K562 (cell line): ENCODE measurements at regions not wholly inside any gene's neighbourhood (a gene's known extent, or its start where the extent isn't known, plus 50 kb on each side); places are given as distances from the start of the nearest gene placed in this dataset.

Experiments
- ATAC-seq: fragments of 200-7000 bp; cut with Tn5 transposase; 3 replicates; pipeline ENCODE4 v1.9.1; 2020; ENCODE audit warnings: moderate library complexity
- BruUV-seq: library from RNA; stranded (reverse); fragments of 400-500 nt; replicated peaks from 2 replicates; lab custom pipeline; 2021; lab: Mats Ljungman, UMichigan
- CTCF ChIA-PET: fragments of 300-600 bp; formaldehyde crosslinking; extraction: SDS; loops from one replicate; lab custom pipeline; 2021; ENCODE audit warnings: low intra/inter-chr PET ratio; lab: Yijun Ruan, JAX
- POLR2A ChIA-PET: fragments of 300-600, 350-650 bp; sonication (Branson Sonifier 250); formaldehyde crosslinking; extraction: SDS; loops from one replicate; lab custom pipeline; 2021; ENCODE audit warnings: antibody characterized with exemption, inconsistent platforms; lab: Yijun Ruan, JAX
- DNase-seq, 4 experiments: peaks; one replicate each; pipeline versions ENCODE4 v3.0.0 to v3.0.0-alpha.2; 2011 to 2018; ENCODE audit warnings: low spot score in 3 of 4, mixed read lengths in 3 of 4; ENCODE audit errors: extremely low read depth in 1 of 4
- FAIRE-seq: peaks from 2 replicates; lab custom pipeline; 2011; peaks lifted over from hg19 to GRCh38; lab: Jason Lieb, UNC
- H2AFZ ChIP-seq: 2 replicates; pipeline ENCODE4 v1.6.0; 2011; ENCODE audit warnings: low read depth, low read length, control low read depth, inconsistent platforms
- H3K27ac ChIP-seq: fragments of 200-600 bp; 3 replicates; pipeline ENCODE4 v1.8.0; 2011; ENCODE audit warnings: low read depth, mild to moderate bottlenecking, control low read depth, inconsistent platforms, low read length, moderate library complexity, mixed read lengths; ENCODE audit errors: extremely low read depth
- H3K27me3 ChIP-seq, 2 experiments: fragments of 300-600 bp in 1 of 2; 2 replicates in 1 of 2; 3 replicates in 1 of 2; pipeline versions ENCODE4 v1.6.0 to v1.8.0; 2011; ENCODE audit warnings: inconsistent platforms in 2 of 2, low read length in 2 of 2, mild to moderate bottlenecking in 1 of 2, mixed read lengths in 1 of 2, moderate library complexity in 1 of 2; ENCODE audit not compliant: control insufficient read depth in 2 of 2, insufficient read depth in 2 of 2
- H3K36me3 ChIP-seq: fragments of 300-600 bp; 3 replicates; pipeline ENCODE4 v1.8.0; 2011; ENCODE audit warnings: mild to moderate bottlenecking, low read length, inconsistent platforms; ENCODE audit not compliant: control insufficient read depth, insufficient read depth
- H3K4me1 ChIP-seq, 2 experiments: fragments of 200-600 bp in 1 of 2; replicated peaks in 1 of 2; 2 replicates in 1 of 2; 3 replicates in 1 of 2; pipeline versions ENCODE4 v1.5.1 to v1.8.0; 2011; ENCODE audit warnings: inconsistent platforms in 2 of 2, low read length in 2 of 2, mild to moderate bottlenecking in 1 of 2, mixed read lengths in 1 of 2, moderate library complexity in 1 of 2; ENCODE audit not compliant: control insufficient read depth in 2 of 2, insufficient read depth in 2 of 2
- H3K4me2 ChIP-seq: 2 replicates; pipeline ENCODE4 v1.6.1; 2011; ENCODE audit warnings: low read length, control low read depth, inconsistent platforms, mixed read lengths; ENCODE audit not compliant: insufficient read depth
- H3K4me3 ChIP-seq: fragments of 200-600 bp; sonication (generic), shearing (Covaris generic); 2 replicates; pipeline ENCODE4 v1.5.1; 2016; ENCODE audit warnings: control low read depth, inconsistent platforms
- H3K79me2 ChIP-seq: fragments of 200-600 bp; 3 replicates; pipeline ENCODE4 v1.8.0; 2011; ENCODE audit warnings: low read length, inconsistent platforms; ENCODE audit not compliant: control insufficient read depth, insufficient read depth
- H3K9ac ChIP-seq, 2 experiments: 2 replicates each; pipeline versions ENCODE4 v1.6.0 to v1.6.1; 2011; ENCODE audit warnings: low read depth in 2 of 2, low read length in 2 of 2, control low read depth in 1 of 2, inconsistent platforms in 1 of 2, mild to moderate bottlenecking in 1 of 2, mixed read lengths in 1 of 2; ENCODE audit not compliant: insufficient read depth in 1 of 2
- H3K9me1 ChIP-seq: one replicate; pipeline ENCODE4 v1.6.0; 2011; ENCODE audit warnings: inconsistent platforms, mild to moderate bottlenecking, low read length, moderate library complexity; ENCODE audit not compliant: control insufficient read depth, insufficient read depth
- H3K9me3 ChIP-seq: replicated peaks from 2 replicates; pipeline ENCODE4 v1.5.1; 2011; ENCODE audit warnings: low read depth, low read length, inconsistent platforms; ENCODE audit not compliant: control insufficient read depth, insufficient read depth
- H4K20me1 ChIP-seq: replicated peaks from 2 replicates; pipeline ENCODE4 v1.6.1; 2011; ENCODE audit warnings: low read length, inconsistent platforms, mixed read lengths; ENCODE audit not compliant: control insufficient read depth, insufficient read depth
- BDP1 ChIP-seq: IDR thresholded peaks from 3 replicates; pipeline ENCODE4 v1.6.1; 2011; ENCODE audit not compliant: insufficient read length, insufficient read depth
- FOXK1 ChIP-seq: sonication (generic); formaldehyde crosslinking; IDR thresholded peaks from 2 replicates; pipeline ENCODE4 v1.8.0; 2022; ENCODE audit warnings: missing genetic modification reagents, mild to moderate bottlenecking, borderline replicate concordance
- KDM5B ChIP-seq: fragments of 200-600 bp; sonication (generic); IDR thresholded peaks from 2 replicates; pipeline ENCODE4 v1.6.1; 2012; ENCODE audit warnings: low read depth, mild to moderate bottlenecking, moderate library complexity, low read length, control low read depth, inconsistent platforms; ENCODE audit not compliant: insufficient replicate concordance
- MAFG ChIP-seq: fragments of 450-650 bp; conservative IDR thresholded peaks from 2 replicates; pipeline ENCODE4 v1.6.1; 2016; ENCODE audit warnings: missing genetic modification characterization, missing compliant biosample characterization
- MTA2 ChIP-seq: fragments of 450-650 bp; IDR thresholded peaks from 2 replicates; pipeline ENCODE4 v1.6.1; 2016; ENCODE audit warnings: low read depth
- POU5F1 ChIP-seq: fragments of 150-350 bp; IDR thresholded peaks from 2 replicates; pipeline ENCODE4 v1.6.1; 2014; ENCODE audit warnings: borderline replicate concordance, low read length, low read depth, mild to moderate bottlenecking; ENCODE audit not compliant: partially characterized antibody
- SETDB1 ChIP-seq: IDR thresholded peaks from one replicate; pipeline ENCODE4 v1.6.1; 2012; ENCODE audit warnings: low read length, control low read depth, inconsistent platforms
- ZNF121 ChIP-seq: sonication (generic); formaldehyde crosslinking; conservative IDR thresholded peaks from 2 replicates; pipeline ENCODE4 v1.8.0; 2022; ENCODE audit warnings: missing genetic modification reagents
- ZSCAN32 ChIP-seq: fragments of 450-650 bp; formaldehyde crosslinking; IDR thresholded peaks from 2 replicates; pipeline ENCODE4 v1.4.0; 2020; ENCODE audit warnings: mild to moderate bottlenecking, moderate library complexity
- WGBS: fragments of 100-300 bp; shearing (Covaris generic); methylation state at CpG from one replicate; pipeline ENCODE4 v1.1.6; 2016; ENCODE audit warnings: low coverage, mixed read lengths; ENCODE audit not compliant: insufficient coverage; ENCODE audit errors: missing lambda C conversion rate; 5-methylcytosine and 5-hydroxymethylcytosine counted together
- in situ Hi-C: fragments of 300-500 bp; cut with MboI; formaldehyde crosslinking; loops from 4 replicates; pipeline ENCODE4 v1.15.0; 2018; ENCODE audit warnings: inconsistent platforms, mixed read lengths
- intact Hi-C: fragments of 100-400 bp; cut with micrococcal nuclease; formaldehyde crosslinking; loops from 2 replicates; pipeline ENCODE4 v1.14.2; 2022
- TF ChIP-seq, protein P1 (sequence below): fragments of 450-650 bp; IDR thresholded peaks from 2 replicates; pipeline ENCODE4 v1.6.1; 2017; ENCODE audit warnings: antibody characterized with exemption, mild to moderate bottlenecking
- TF ChIP-seq, protein P2 (sequence below): fragments of 450-650 bp; IDR thresholded peaks from 2 replicates; pipeline ENCODE4 v1.6.1; 2017; ENCODE audit warnings: antibody characterized with exemption
- TF ChIP-seq, protein P3 (sequence below): fragments of 250-450 bp; sonication (Bioruptor Pico); IDR thresholded peaks from 2 replicates; pipeline ENCODE4 v1.4.0; 2020; ENCODE audit warnings: borderline replicate concordance

DNA sequence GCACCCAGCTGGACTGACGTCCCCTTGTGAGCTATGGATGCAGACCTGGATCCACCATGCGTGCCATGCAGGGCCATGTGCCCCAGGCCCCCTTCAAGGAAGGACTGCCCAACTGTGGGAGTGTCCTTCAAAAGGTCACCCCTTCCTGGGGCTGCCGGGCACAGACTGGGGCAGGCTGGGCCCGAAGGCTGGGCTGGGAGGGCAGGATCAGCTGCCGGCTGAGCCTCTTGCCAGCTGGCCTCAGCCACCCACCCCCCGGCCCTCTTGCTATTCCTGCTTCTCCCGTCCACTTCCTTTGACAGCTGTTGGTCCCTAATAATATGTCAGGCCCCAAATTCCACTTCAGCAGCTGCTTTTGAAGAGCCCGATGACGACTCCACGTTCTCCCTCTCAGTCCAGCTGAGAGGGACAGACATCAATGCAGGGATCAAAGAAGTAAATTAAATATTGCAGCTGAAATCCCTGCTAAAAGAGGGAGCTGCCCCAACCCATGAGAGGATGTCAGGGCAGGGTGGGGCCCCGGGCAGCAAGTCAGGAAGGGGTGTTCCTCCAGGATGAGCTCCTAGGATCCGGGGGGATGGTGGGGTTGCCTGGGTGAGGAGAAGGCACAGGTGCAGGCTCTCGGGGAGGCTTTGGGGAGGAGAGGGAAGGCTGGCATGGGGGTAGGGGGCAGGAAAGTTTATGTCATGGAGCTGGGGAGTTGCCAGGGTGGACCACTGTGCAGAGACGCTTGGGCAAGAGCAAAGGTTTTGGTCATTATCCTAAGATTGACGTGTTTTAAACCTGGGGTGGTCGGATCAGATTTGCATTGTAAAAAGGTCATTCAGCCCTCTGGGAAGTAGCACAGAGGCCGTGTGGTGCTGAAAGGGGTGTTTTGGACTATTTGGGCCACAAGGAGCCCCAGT lies 185.0 kb downstream of the ANKRD60 start:
- CTCF ChIA-PET = no interaction called here
- POLR2A ChIA-PET = interaction anchor here (0.6 kb wide), 1 partner anchor 454 kb away, joined by 3 read pairs; no protein-coding TSS in a partner anchor
- TF ChIP-seq, protein P1, sequence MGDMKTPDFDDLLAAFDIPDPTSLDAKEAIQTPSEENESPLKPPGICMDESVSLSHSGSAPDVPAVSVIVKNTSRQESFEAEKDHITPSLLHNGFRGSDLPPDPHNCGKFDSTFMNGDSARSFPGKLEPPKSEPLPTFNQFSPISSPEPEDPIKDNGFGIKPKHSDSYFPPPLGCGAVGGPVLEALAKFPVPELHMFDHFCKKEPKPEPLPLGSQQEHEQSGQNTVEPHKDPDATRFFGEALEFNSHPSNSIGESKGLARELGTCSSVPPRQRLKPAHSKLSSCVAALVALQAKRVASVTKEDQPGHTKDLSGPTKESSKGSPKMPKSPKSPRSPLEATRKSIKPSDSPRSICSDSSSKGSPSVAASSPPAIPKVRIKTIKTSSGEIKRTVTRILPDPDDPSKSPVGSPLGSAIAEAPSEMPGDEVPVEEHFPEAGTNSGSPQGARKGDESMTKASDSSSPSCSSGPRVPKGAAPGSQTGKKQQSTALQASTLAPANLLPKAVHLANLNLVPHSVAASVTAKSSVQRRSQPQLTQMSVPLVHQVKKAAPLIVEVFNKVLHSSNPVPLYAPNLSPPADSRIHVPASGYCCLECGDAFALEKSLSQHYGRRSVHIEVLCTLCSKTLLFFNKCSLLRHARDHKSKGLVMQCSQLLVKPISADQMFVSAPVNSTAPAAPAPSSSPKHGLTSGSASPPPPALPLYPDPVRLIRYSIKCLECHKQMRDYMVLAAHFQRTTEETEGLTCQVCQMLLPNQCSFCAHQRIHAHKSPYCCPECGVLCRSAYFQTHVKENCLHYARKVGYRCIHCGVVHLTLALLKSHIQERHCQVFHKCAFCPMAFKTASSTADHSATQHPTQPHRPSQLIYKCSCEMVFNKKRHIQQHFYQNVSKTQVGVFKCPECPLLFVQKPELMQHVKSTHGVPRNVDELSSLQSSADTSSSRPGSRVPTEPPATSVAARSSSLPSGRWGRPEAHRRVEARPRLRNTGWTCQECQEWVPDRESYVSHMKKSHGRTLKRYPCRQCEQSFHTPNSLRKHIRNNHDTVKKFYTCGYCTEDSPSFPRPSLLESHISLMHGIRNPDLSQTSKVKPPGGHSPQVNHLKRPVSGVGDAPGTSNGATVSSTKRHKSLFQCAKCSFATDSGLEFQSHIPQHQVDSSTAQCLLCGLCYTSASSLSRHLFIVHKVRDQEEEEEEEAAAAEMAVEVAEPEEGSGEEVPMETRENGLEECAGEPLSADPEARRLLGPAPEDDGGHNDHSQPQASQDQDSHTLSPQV = no peak
- TF ChIP-seq FOXK1 (CRISPR knock-in tag) (no peak), POU5F1 (no peak), ZSCAN32 (CRISPR knock-in tag) (no peak), KDM5B (no peak), MTA2 (no peak), ZNF121 (CRISPR knock-in tag) (no peak), MAFG (tag) (no peak), SETDB1 (no peak), BDP1 (no peak)
- TF ChIP-seq, protein P2, sequence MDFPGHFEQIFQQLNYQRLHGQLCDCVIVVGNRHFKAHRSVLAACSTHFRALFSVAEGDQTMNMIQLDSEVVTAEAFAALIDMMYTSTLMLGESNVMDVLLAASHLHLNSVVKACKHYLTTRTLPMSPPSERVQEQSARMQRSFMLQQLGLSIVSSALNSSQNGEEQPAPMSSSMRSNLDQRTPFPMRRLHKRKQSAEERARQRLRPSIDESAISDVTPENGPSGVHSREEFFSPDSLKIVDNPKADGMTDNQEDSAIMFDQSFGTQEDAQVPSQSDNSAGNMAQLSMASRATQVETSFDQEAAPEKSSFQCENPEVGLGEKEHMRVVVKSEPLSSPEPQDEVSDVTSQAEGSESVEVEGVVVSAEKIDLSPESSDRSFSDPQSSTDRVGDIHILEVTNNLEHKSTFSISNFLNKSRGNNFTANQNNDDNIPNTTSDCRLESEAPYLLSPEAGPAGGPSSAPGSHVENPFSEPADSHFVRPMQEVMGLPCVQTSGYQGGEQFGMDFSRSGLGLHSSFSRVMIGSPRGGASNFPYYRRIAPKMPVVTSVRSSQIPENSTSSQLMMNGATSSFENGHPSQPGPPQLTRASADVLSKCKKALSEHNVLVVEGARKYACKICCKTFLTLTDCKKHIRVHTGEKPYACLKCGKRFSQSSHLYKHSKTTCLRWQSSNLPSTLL = no peak
- TF ChIP-seq, protein P3, sequence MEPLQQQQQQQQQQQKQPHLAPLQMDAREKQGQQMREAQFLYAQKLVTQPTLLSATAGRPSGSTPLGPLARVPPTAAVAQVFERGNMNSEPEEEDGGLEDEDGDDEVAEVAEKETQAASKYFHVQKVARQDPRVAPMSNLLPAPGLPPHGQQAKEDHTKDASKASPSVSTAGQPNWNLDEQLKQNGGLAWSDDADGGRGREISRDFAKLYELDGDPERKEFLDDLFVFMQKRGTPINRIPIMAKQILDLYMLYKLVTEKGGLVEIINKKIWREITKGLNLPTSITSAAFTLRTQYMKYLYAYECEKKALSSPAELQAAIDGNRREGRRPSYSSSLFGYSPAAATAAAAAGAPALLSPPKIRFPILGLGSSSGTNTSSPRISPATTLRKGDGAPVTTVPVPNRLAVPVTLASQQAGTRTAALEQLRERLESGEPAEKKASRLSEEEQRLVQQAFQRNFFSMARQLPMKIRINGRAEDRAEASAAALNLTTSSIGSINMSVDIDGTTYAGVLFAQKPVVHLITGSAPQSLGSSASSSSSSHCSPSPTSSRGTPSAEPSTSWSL (CRISPR knock-in tag) = no peak

More for the DNA sequence above, 185.0 kb downstream of the ANKRD60 start:
- Histone ChIP-seq H4K20me1 (no peaks in the 10 kb centered on the region), H3K4me1 (no peaks in the 10 kb centered on the region), H3K9ac (no peak overlapping the region), H3K27ac (no peak overlapping the region), H3K4me3 (no peak overlapping the region), H2AFZ (no peak overlapping the region), H3K36me3 (no peaks in the 10 kb centered on the region), H3K4me2 (no peak overlapping the region), H3K79me2 (no peaks in the 10 kb centered on the region), H3K9me1 (no peaks in the 10 kb centered on the region), H3K27me3 (peaks cover 2 to 31% of the 10 kb centered on the region in 2 experiments; a peak in 4 of 5 replicates), H3K9me3 (no peaks in the 10 kb centered on the region)
- ATAC-seq (no peak), FAIRE-seq (no peak), DNase-seq (no peak)
- 1% methylated on average over 14 of the region's 17 CpGs for WGBS
- in situ Hi-C loops (no loop called here), intact Hi-C loops (no loop called here)
- BruUV-seq = no TSS peak
